K562 (cell line): ENCODE measurements at regions not wholly inside any gene's neighbourhood (a gene's known extent, or its start where the extent isn't known, plus 50 kb on each side); places are given as distances from the start of the nearest gene placed in this dataset.

Experiments
- ATAC-seq: fragments of 200-7000 bp; cut with Tn5 transposase; 3 replicates; pipeline ENCODE4 v1.9.1; 2020; ENCODE audit warnings: moderate library complexity
- BruUV-seq: library from RNA; stranded (reverse); fragments of 400-500 nt; replicated peaks from 2 replicates; lab custom pipeline; 2021; lab: Mats Ljungman, UMichigan
- CTCF ChIA-PET: fragments of 300-600 bp; formaldehyde crosslinking; extraction: SDS; loops from one replicate; lab custom pipeline; 2021; ENCODE audit warnings: low intra/inter-chr PET ratio; lab: Yijun Ruan, JAX
- POLR2A ChIA-PET: fragments of 300-600, 350-650 bp; sonication (Branson Sonifier 250); formaldehyde crosslinking; extraction: SDS; loops from one replicate; lab custom pipeline; 2021; ENCODE audit warnings: antibody characterized with exemption, inconsistent platforms; lab: Yijun Ruan, JAX
- DNase-seq, 4 experiments: peaks; one replicate each; pipeline versions ENCODE4 v3.0.0 to v3.0.0-alpha.2; 2011 to 2018; ENCODE audit warnings: low spot score in 3 of 4, mixed read lengths in 3 of 4; ENCODE audit errors: extremely low read depth in 1 of 4
- FAIRE-seq: peaks from 2 replicates; lab custom pipeline; 2011; peaks lifted over from hg19 to GRCh38; lab: Jason Lieb, UNC
- H2AFZ ChIP-seq: 2 replicates; pipeline ENCODE4 v1.6.0; 2011; ENCODE audit warnings: low read depth, low read length, control low read depth, inconsistent platforms
- H3K27ac ChIP-seq: fragments of 200-600 bp; 3 replicates; pipeline ENCODE4 v1.8.0; 2011; ENCODE audit warnings: low read depth, mild to moderate bottlenecking, control low read depth, inconsistent platforms, low read length, moderate library complexity, mixed read lengths; ENCODE audit errors: extremely low read depth
- H3K27me3 ChIP-seq, 2 experiments: fragments of 300-600 bp in 1 of 2; 2 replicates in 1 of 2; 3 replicates in 1 of 2; pipeline versions ENCODE4 v1.6.0 to v1.8.0; 2011; ENCODE audit warnings: inconsistent platforms in 2 of 2, low read length in 2 of 2, mild to moderate bottlenecking in 1 of 2, mixed read lengths in 1 of 2, moderate library complexity in 1 of 2; ENCODE audit not compliant: control insufficient read depth in 2 of 2, insufficient read depth in 2 of 2
- H3K36me3 ChIP-seq: fragments of 300-600 bp; 3 replicates; pipeline ENCODE4 v1.8.0; 2011; ENCODE audit warnings: mild to moderate bottlenecking, low read length, inconsistent platforms; ENCODE audit not compliant: control insufficient read depth, insufficient read depth
- H3K4me1 ChIP-seq, 2 experiments: fragments of 200-600 bp in 1 of 2; replicated peaks in 1 of 2; 2 replicates in 1 of 2; 3 replicates in 1 of 2; pipeline versions ENCODE4 v1.5.1 to v1.8.0; 2011; ENCODE audit warnings: inconsistent platforms in 2 of 2, low read length in 2 of 2, mild to moderate bottlenecking in 1 of 2, mixed read lengths in 1 of 2, moderate library complexity in 1 of 2; ENCODE audit not compliant: control insufficient read depth in 2 of 2, insufficient read depth in 2 of 2
- H3K4me2 ChIP-seq: 2 replicates; pipeline ENCODE4 v1.6.1; 2011; ENCODE audit warnings: low read length, control low read depth, inconsistent platforms, mixed read lengths; ENCODE audit not compliant: insufficient read depth
- H3K4me3 ChIP-seq: fragments of 200-600 bp; sonication (generic), shearing (Covaris generic); 2 replicates; pipeline ENCODE4 v1.5.1; 2016; ENCODE audit warnings: control low read depth, inconsistent platforms
- H3K79me2 ChIP-seq: fragments of 200-600 bp; 3 replicates; pipeline ENCODE4 v1.8.0; 2011; ENCODE audit warnings: low read length, inconsistent platforms; ENCODE audit not compliant: control insufficient read depth, insufficient read depth
- H3K9ac ChIP-seq, 2 experiments: 2 replicates each; pipeline versions ENCODE4 v1.6.0 to v1.6.1; 2011; ENCODE audit warnings: low read depth in 2 of 2, low read length in 2 of 2, control low read depth in 1 of 2, inconsistent platforms in 1 of 2, mild to moderate bottlenecking in 1 of 2, mixed read lengths in 1 of 2; ENCODE audit not compliant: insufficient read depth in 1 of 2
- H3K9me1 ChIP-seq: one replicate; pipeline ENCODE4 v1.6.0; 2011; ENCODE audit warnings: inconsistent platforms, mild to moderate bottlenecking, low read length, moderate library complexity; ENCODE audit not compliant: control insufficient read depth, insufficient read depth
- H3K9me3 ChIP-seq: replicated peaks from 2 replicates; pipeline ENCODE4 v1.5.1; 2011; ENCODE audit warnings: low read depth, low read length, inconsistent platforms; ENCODE audit not compliant: control insufficient read depth, insufficient read depth
- H4K20me1 ChIP-seq: replicated peaks from 2 replicates; pipeline ENCODE4 v1.6.1; 2011; ENCODE audit warnings: low read length, inconsistent platforms, mixed read lengths; ENCODE audit not compliant: control insufficient read depth, insufficient read depth
- ARNT ChIP-seq, 2 experiments: fragments of 450-650 bp; IDR thresholded peaks; 2 replicates each; pipeline ENCODE4 v1.6.1; 2016; ENCODE audit warnings: mild to moderate bottlenecking in 1 of 2
- HSF4 ChIP-seq: fragments of 250-450 bp; sonication (Bioruptor Pico); IDR thresholded peaks from 2 replicates; pipeline ENCODE4 v2.1.2; 2022; ENCODE audit warnings: mild to moderate bottlenecking, moderate library complexity, borderline replicate concordance
- NFE2L1 ChIP-seq: fragments of 450-650 bp; IDR thresholded peaks from 2 replicates; pipeline ENCODE4 v1.6.1; 2016; ENCODE audit warnings: missing genetic modification characterization, low read depth, mild to moderate bottlenecking, missing compliant biosample characterization, moderate library complexity, borderline replicate concordance
- SAFB2 ChIP-seq: fragments of 200-400 bp; formaldehyde crosslinking; IDR thresholded peaks from 2 replicates; pipeline ENCODE4 v1.6.1; 2018; ENCODE audit warnings: borderline replicate concordance, low read length, low read depth, moderate library complexity; ENCODE audit not compliant: severe bottlenecking
- SPI1 ChIP-seq: IDR thresholded peaks from 2 replicates; pipeline ENCODE4 v1.6.1; 2011; ENCODE audit warnings: low read depth, low read length, control low read depth, borderline replicate concordance
- TAL1 ChIP-seq: fragments of 450-650 bp; IDR thresholded peaks from 2 replicates; pipeline ENCODE4 v1.6.1; 2016; ENCODE audit warnings: mild to moderate bottlenecking
- TRIM28 ChIP-seq: fragments of 450-650 bp; IDR thresholded peaks from 2 replicates; pipeline ENCODE4 v1.6.1; 2017
- U2AF1 ChIP-seq: fragments of 200-400 bp; formaldehyde crosslinking; optimal IDR thresholded peaks from 2 replicates; pipeline ENCODE3; 2017; ENCODE audit warnings: mild to moderate bottlenecking, low read depth, low read length, moderate library complexity
- WGBS: fragments of 100-300 bp; shearing (Covaris generic); methylation state at CpG from one replicate; pipeline ENCODE4 v1.1.6; 2016; ENCODE audit warnings: low coverage, mixed read lengths; ENCODE audit not compliant: insufficient coverage; ENCODE audit errors: missing lambda C conversion rate; 5-methylcytosine and 5-hydroxymethylcytosine counted together
- in situ Hi-C: fragments of 300-500 bp; cut with MboI; formaldehyde crosslinking; loops from 4 replicates; pipeline ENCODE4 v1.15.0; 2018; ENCODE audit warnings: inconsistent platforms, mixed read lengths
- intact Hi-C: fragments of 100-400 bp; cut with micrococcal nuclease; formaldehyde crosslinking; loops from 2 replicates; pipeline ENCODE4 v1.14.2; 2022
- TF ChIP-seq, protein P1 (sequence below): fragments of 250-450 bp; sonication (Bioruptor Pico); IDR thresholded peaks from 2 replicates; pipeline ENCODE4 v1.5.0; 2021
- TF ChIP-seq, protein P2 (sequence below), 2 experiments: fragments of 450-650 bp in 1 of 2; sonication (generic) in 1 of 2; formaldehyde crosslinking; conservative IDR thresholded peaks; 2 replicates each; pipeline versions ENCODE4 v1.4.0 to v1.8.1; 2020 to 2022; ENCODE audit warnings: mild to moderate bottlenecking in 1 of 2, missing genetic modification reagents in 1 of 2
- TF ChIP-seq, protein P3 (sequence below), 2 experiments: fragments of 450-650 bp; formaldehyde crosslinking in 1 of 2; IDR thresholded peaks; 2 replicates each; pipeline versions ENCODE4 v1.4.0 to v1.6.1; 2014 to 2020; ENCODE audit warnings: mild to moderate bottlenecking in 2 of 2, borderline replicate concordance in 1 of 2, low read depth in 1 of 2

DNA sequence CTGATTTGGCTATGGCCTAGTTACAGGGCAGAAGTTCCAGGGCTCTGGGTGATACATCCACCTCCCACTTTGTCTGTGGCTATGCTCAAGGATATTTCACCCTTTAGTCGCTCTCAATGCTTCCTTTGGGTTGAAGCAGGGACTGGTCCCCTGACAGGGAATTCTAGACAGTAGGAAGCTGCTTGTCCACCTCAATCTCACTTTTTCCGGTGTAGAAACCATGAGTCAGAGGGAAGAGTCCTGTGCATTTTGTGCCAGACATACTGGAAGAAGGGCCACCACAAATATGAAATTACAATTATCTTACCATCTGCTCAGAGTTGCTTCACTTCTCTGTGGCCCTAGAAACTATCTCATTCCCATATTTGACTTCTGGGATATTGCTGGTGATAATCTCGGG, 413.7 kb upstream of the FAT3 start (continued):
- TF ChIP-seq SAFB2 = no peak
- TF ChIP-seq, protein P1, sequence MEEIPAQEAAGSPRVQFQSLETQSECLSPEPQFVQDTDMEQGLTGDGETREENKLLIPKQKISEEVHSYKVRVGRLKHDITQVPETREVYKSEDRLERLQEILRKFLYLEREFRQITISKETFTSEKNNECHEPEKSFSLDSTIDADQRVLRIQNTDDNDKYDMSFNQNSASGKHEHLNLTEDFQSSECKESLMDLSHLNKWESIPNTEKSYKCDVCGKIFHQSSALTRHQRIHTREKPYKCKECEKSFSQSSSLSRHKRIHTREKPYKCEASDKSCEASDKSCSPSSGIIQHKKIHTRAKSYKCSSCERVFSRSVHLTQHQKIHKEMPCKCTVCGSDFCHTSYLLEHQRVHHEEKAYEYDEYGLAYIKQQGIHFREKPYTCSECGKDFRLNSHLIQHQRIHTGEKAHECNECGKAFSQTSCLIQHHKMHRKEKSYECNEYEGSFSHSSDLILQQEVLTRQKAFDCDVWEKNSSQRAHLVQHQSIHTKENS (CRISPR knock-in tag) = no peak

DNA sequence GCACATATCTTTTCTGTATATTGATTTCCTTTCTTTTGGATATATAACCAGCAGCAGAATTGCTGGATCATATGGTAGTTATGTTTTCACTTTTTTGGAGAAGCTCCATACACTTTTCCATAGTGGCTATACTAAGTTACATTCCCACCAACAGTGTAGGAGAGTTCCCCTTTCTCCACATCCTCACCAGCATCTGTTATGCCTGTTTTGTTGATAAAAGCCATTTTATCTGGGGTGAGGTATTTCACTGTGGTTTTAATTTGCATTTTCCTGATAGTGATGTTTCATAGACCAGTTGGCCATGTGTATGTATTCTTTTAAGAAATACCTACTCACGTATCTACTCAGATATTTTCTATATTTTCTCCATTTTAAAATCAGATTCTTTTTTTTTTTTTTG, 419.3 kb upstream of the FAT3 start:
- in situ Hi-C loops (no loop called here), intact Hi-C loops (no loop called here)
- Histone ChIP-seq H3K27ac (no peak overlapping the region), H3K4me2 (no peak overlapping the region), H3K9me1 (no peaks in the 10 kb centered on the region), H3K9ac (no peak overlapping the region), H3K36me3 (no peaks in the 10 kb centered on the region), H3K27me3 (no peaks in the 10 kb centered on the region), H3K4me1 (peaks cover 1 to 15% of the 10 kb centered on the region in 2 experiments; a peak in 3 of 5 replicates), H2AFZ (no peak overlapping the region), H3K9me3 (no peaks in the 10 kb centered on the region), H4K20me1 (no peaks in the 10 kb centered on the region), H3K79me2 (no peaks in the 10 kb centered on the region), H3K4me3 (no peak overlapping the region)
- FAIRE-seq (no peak), ATAC-seq (peak; percentile 38), DNase-seq (no peak)
- no TSS peak for BruUV-seq
- WGBS = 0% methylated on average over 1 of the region's 1 CpG
- CTCF ChIA-PET = no interaction called here
- POLR2A ChIA-PET = interaction anchor here (2.1 kb wide), 1 partner anchor 13 kb away, joined by 6 read pairs; no protein-coding TSS in a partner anchor
- TF ChIP-seq HSF4 (no peak), NFE2L1 (tag) (no peak), ARNT (IDR thresholded peaks at IDR 0.05) (no peak), TAL1 (0 out of 2 replicates have a peak, but pooled peaks have one; percentile 31), TRIM28 (no peak), SPI1 (peak; percentile 62), U2AF1 (no peak)
- TF ChIP-seq, protein P2, sequence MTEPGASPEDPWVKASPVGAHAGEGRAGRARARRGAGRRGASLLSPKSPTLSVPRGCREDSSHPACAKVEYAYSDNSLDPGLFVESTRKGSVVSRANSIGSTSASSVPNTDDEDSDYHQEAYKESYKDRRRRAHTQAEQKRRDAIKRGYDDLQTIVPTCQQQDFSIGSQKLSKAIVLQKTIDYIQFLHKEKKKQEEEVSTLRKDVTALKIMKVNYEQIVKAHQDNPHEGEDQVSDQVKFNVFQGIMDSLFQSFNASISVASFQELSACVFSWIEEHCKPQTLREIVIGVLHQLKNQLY (CRISPR knock-in tag; conservative IDR thresholded peaks at IDR 0.05) = no peak
- TF ChIP-seq, protein P3, sequence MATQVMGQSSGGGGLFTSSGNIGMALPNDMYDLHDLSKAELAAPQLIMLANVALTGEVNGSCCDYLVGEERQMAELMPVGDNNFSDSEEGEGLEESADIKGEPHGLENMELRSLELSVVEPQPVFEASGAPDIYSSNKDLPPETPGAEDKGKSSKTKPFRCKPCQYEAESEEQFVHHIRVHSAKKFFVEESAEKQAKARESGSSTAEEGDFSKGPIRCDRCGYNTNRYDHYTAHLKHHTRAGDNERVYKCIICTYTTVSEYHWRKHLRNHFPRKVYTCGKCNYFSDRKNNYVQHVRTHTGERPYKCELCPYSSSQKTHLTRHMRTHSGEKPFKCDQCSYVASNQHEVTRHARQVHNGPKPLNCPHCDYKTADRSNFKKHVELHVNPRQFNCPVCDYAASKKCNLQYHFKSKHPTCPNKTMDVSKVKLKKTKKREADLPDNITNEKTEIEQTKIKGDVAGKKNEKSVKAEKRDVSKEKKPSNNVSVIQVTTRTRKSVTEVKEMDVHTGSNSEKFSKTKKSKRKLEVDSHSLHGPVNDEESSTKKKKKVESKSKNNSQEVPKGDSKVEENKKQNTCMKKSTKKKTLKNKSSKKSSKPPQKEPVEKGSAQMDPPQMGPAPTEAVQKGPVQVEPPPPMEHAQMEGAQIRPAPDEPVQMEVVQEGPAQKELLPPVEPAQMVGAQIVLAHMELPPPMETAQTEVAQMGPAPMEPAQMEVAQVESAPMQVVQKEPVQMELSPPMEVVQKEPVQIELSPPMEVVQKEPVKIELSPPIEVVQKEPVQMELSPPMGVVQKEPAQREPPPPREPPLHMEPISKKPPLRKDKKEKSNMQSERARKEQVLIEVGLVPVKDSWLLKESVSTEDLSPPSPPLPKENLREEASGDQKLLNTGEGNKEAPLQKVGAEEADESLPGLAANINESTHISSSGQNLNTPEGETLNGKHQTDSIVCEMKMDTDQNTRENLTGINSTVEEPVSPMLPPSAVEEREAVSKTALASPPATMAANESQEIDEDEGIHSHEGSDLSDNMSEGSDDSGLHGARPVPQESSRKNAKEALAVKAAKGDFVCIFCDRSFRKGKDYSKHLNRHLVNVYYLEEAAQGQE (IDR thresholded peaks at IDR 0.05; ENCODE audit: borderline replicate concordance) = no peak
- TF ChIP-seq, protein P3 (CRISPR knock-in tag; IDR thresholded peaks at IDR 0.05; ENCODE audit: low read depth) = no peak
